ENCODE measurements at regions not wholly inside any gene's neighbourhood (a gene's known extent, or its start where the extent isn't known, plus 50 kb on each side); places are given as distances from the start of the nearest gene placed in this dataset.

GRCh38 chr3:64895991-64896895, 208.4 kb upstream of the ADAMTS9 start:
- TF ChIP-seq NFRKB (IDR thresholded peaks at IDR 0.05) = no peak
- no peak for TF ChIP-seq HDGF (IDR thresholded peaks at IDR 0.05; ENCODE audit: borderline replicate concordance)
- TF ChIP-seq ZNF384 (IDR thresholded peaks at IDR 0.05) = no peak
- no peak for TF ChIP-seq SP1 (IDR thresholded peaks at IDR 0.05)
- no peak for TF ChIP-seq BHLHE40 (IDR thresholded peaks at IDR 0.05; ENCODE audit: borderline replicate concordance)
- TF ChIP-seq LEF1 (IDR thresholded peaks at IDR 0.05; ENCODE audit: borderline replicate concordance) = no peak
- TF ChIP-seq FOXA1 (IDR thresholded peaks at IDR 0.05) = no peak
- TF ChIP-seq PKNOX1 (IDR thresholded peaks at IDR 0.05) = no peak
- no peak for TF ChIP-seq ARNT (IDR thresholded peaks at IDR 0.05)
- TF ChIP-seq SUZ12 (IDR thresholded peaks at IDR 0.05) = no peak
- TF ChIP-seq FOXK2 (IDR thresholded peaks at IDR 0.05) = no peak
- no peak for TF ChIP-seq FOXM1 (IDR thresholded peaks at IDR 0.05; ENCODE audit: borderline replicate concordance)
- TF ChIP-seq ELF4 (IDR thresholded peaks at IDR 0.05) = no peak
- POLR2A ChIA-PET = no interaction called here
- no peak for DNase-seq (ENCODE audit: extremely low spot score)
- CTCF ChIA-PET = no interaction called here

DNA sequence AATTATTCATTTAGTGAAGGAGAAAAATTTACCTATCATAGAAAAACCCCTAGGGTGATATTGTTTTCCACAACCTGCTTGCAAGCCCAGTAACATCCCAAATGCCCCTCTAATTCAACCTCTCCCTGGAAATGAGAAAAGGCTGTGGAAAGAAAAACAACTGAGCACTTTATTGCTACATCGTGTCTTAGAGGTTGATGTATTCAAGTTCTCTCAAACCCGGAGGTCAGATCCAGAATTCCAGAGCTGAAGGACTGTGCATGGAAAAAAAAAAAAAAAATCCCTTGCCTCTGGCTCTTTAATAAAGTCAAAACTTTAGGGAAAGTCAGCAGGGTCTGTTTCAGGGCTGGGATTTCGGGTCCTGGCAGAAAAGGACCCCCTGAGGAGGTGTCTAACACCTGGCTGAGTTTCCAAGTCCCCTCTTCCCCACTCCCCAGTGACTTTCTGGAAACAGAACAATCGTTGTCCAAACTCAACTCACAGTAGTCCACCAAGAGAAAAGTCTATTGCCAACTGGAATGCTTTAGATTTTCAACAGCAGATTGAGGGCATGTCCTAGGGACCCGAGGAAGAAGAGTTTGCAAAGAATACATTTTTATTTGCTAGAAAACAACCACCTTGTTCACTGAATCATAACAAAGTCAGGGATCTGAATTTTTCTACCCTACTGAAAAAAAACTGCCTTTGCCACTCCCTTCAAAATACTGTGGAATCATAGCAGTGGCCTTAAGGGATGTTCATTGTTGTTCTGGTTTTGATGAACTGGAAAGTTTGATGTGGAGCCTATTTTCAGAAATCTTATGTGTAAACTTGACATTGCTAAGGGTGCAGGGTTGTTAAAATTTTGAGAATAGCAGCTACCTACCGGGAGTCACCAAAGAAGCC, 207.5 kb upstream of the ADAMTS9 start:
- POLR2A ChIA-PET = no interaction called here
- no peak for DNase-seq (ENCODE audit: extremely low spot score)
- CTCF ChIA-PET = no interaction called here
- TF ChIP-seq ZNF384 (IDR thresholded peaks at IDR 0.05) (no peak), SP1 (IDR thresholded peaks at IDR 0.05) (no peak), ELF4 (IDR thresholded peaks at IDR 0.05) (no peak), CTBP1 (IDR thresholded peaks at IDR 0.05; ENCODE audit: borderline replicate concordance) (no peak), FOXK2 (IDR thresholded peaks at IDR 0.05) (no peak), LEF1 (IDR thresholded peaks at IDR 0.05; ENCODE audit: borderline replicate concordance) (no peak), ARNT (IDR thresholded peaks at IDR 0.05) (no peak), SUZ12 (IDR thresholded peaks at IDR 0.05) (no peak)

GRCh38 chr3:64894006-64894405, 206.2 kb upstream of the ADAMTS9 start:
- ChIA-PET CTCF (no interaction called here), POLR2A (no interaction called here)
- DNase-seq (ENCODE audit: extremely low spot score) = no peak
- TF ChIP-seq HDGF (IDR thresholded peaks at IDR 0.05; ENCODE audit: borderline replicate concordance) = no peak
- no peak for TF ChIP-seq FOXK2 (IDR thresholded peaks at IDR 0.05)
- TF ChIP-seq ZNF384 (IDR thresholded peaks at IDR 0.05) = no peak
- TF ChIP-seq NFRKB (IDR thresholded peaks at IDR 0.05) = no peak
- no peak for TF ChIP-seq LEF1 (IDR thresholded peaks at IDR 0.05; ENCODE audit: borderline replicate concordance)
- no peak for TF ChIP-seq TARDBP (IDR thresholded peaks at IDR 0.05)
- TF ChIP-seq ELF4 (IDR thresholded peaks at IDR 0.05) = no peak
- no peak for TF ChIP-seq PKNOX1 (IDR thresholded peaks at IDR 0.05)
- TF ChIP-seq FOXA1 (IDR thresholded peaks at IDR 0.05) = no peak
- TF ChIP-seq SP1 (IDR thresholded peaks at IDR 0.05) = no peak
- no peak for TF ChIP-seq SUZ12 (IDR thresholded peaks at IDR 0.05)
- no peak for TF ChIP-seq BHLHE40 (IDR thresholded peaks at IDR 0.05; ENCODE audit: borderline replicate concordance)
- no peak for TF ChIP-seq ARNT (IDR thresholded peaks at IDR 0.05)
- no peak for TF ChIP-seq CTBP1 (IDR thresholded peaks at IDR 0.05; ENCODE audit: borderline replicate concordance)
- TF ChIP-seq FOXM1 (IDR thresholded peaks at IDR 0.05; ENCODE audit: borderline replicate concordance) = no peak
- TF ChIP-seq L3MBTL2 (conservative IDR thresholded peaks at IDR 0.05) = no peak

- DNase-seq (ENCODE audit: extremely low spot score) = no peak
- TF ChIP-seq ARNT (IDR thresholded peaks at IDR 0.05) = no peak
- no peak for TF ChIP-seq CTBP1 (IDR thresholded peaks at IDR 0.05; ENCODE audit: borderline replicate concordance)
- no peak for TF ChIP-seq FOXA1 (IDR thresholded peaks at IDR 0.05)
- TF ChIP-seq HDGF (IDR thresholded peaks at IDR 0.05; ENCODE audit: borderline replicate concordance) = no peak
- no peak for TF ChIP-seq PKNOX1 (IDR thresholded peaks at IDR 0.05)
- no peak for TF ChIP-seq FOXK2 (IDR thresholded peaks at IDR 0.05)
- TF ChIP-seq TARDBP (IDR thresholded peaks at IDR 0.05) = no peak
- no peak for TF ChIP-seq L3MBTL2 (conservative IDR thresholded peaks at IDR 0.05)
- TF ChIP-seq ZNF384 (IDR thresholded peaks at IDR 0.05) = no peak
- no peak for TF ChIP-seq SUZ12 (IDR thresholded peaks at IDR 0.05)
- TF ChIP-seq NFRKB (IDR thresholded peaks at IDR 0.05) = no peak
- no peak for TF ChIP-seq SP1 (IDR thresholded peaks at IDR 0.05)
- TF ChIP-seq LEF1 (IDR thresholded peaks at IDR 0.05; ENCODE audit: borderline replicate concordance) = no peak
- TF ChIP-seq ELF4 (IDR thresholded peaks at IDR 0.05) = no peak
- TF ChIP-seq BHLHE40 (IDR thresholded peaks at IDR 0.05; ENCODE audit: borderline replicate concordance) = no peak
- TF ChIP-seq FOXM1 (IDR thresholded peaks at IDR 0.05; ENCODE audit: borderline replicate concordance) = no peak
- CTCF ChIA-PET = no interaction called here
- POLR2A ChIA-PET = no interaction called here
These were observed 205.0 kb upstream of the ADAMTS9 start for GRCh38 chr3:64892671-64893309.

DNA sequence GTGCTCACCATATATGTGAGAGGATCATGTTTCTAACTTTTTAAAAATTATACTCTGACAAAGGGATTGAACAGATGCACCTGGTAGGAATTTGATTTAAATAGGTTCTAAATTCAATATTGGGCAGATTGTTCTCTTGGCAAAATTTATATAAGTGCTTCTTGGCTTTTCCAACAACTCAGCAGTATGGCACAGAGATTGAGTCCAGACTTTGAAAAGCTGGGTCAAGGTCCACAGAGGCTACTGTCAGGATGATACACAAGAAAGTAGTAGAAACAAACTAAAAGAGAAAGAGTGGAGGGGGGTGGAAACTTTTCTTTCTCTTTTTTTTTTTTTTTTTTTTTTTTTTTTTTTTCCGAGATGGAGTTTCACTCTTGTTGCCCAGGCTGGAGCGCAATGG, 203.2 kb upstream of the ADAMTS9 start:
- no peak for DNase-seq (ENCODE audit: extremely low spot score)
- ChIA-PET CTCF (no interaction called here), POLR2A (no interaction called here)
- no peak for TF ChIP-seq FOXA1 (IDR thresholded peaks at IDR 0.05)

All from HEK293T (cell line).